AG09309 (cell line): ENCODE measurements at regions not wholly inside any gene's neighbourhood (a gene's known extent, or its start where the extent isn't known, plus 50 kb on each side); places are given as distances from the start of the nearest gene placed in this dataset.

Experiments
- DNase-seq: peaks from one replicate; pipeline ENCODE4 v3.0.0-alpha.2; 2010; ENCODE audit warnings: low read depth
- H3K4me3 ChIP-seq: 2 replicates; pipeline ENCODE4 v1.5.1; 2011; ENCODE audit warnings: mild to moderate bottlenecking, low read depth, low read length, moderate library complexity; ENCODE audit not compliant: control insufficient read depth
- CTCF ChIP-seq: IDR thresholded peaks from 2 replicates; pipeline ENCODE4 v1.5.1; 2011; ENCODE audit warnings: mild to moderate bottlenecking, low read depth, low read length, inconsistent platforms; ENCODE audit not compliant: insufficient read depth, control insufficient read depth; ENCODE audit errors: missing control alignments

- H3K4me3 ChIP-seq, result no peak overlapping the region
- no peak for DNase-seq
- no peak for TF ChIP-seq CTCF
Observed at GRCh38 chr20:58162986-58163385, 65.5 kb downstream of the ANKRD60 start.

GRCh38 chr20:58161192-58161591 is 67.3 kb downstream of the ANKRD60 start:
- H3K4me3 ChIP-seq, result no peak overlapping the region
- no peak for TF ChIP-seq CTCF
- DNase-seq, result no peak

DNA sequence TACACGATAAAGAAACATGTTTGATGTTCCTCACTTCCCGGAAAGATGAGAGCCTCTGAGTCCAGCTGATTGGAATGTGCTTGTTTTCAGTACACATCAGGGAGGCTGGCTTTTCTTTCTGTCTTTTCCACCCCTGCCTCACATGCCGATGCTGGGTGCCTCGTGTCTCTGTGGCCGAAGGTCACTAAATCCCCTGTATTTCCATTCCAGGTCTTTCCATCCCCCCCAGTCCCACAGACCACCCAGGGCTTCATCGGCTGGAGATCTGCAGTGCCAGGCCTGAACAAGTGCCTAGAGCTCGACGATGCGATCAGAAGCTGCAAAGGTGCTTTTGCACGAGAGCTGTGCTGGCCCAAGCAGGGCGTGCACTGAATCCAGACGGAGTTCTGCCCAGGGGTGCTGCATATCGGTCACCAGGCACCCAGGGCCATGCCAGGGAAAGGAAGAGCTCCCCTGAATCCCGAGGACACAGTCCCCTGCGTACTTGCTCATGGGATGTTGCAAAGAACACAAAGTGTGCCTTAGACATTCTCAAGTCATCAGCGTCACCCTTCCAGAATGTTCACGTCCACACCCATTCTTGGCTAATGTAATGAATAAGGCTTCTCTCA is 67.9 kb downstream of the ANKRD60 start:
- no peak overlapping the region for H3K4me3 ChIP-seq
- TF ChIP-seq CTCF, result no peak
- no peak for DNase-seq

- no peak for TF ChIP-seq CTCF
- DNase-seq, result no peak
- H3K4me3 ChIP-seq, result no peak overlapping the region
Observed at GRCh38 chr20:58155148-58155925, 73.1 kb downstream of the ANKRD60 start.

- no peak overlapping the region for H3K4me3 ChIP-seq
- TF ChIP-seq CTCF, result no peak
- DNase-seq, result no peak
Observed at GRCh38 chr20:58154113-58154512, 74.3 kb downstream of the ANKRD60 start.

- TF ChIP-seq CTCF, result no peak
- H3K4me3 ChIP-seq, result no peak overlapping the region
- DNase-seq, result no peak
Observed at GRCh38 chr20:58153121-58153520, 75.3 kb downstream of the ANKRD60 start.
